ENCODE measurements at regions not wholly inside any gene's neighbourhood (a gene's known extent, or its start where the extent isn't known, plus 50 kb on each side); places are given as distances from the start of the nearest gene placed in this dataset.

- TF ChIP-seq, protein P1, sequence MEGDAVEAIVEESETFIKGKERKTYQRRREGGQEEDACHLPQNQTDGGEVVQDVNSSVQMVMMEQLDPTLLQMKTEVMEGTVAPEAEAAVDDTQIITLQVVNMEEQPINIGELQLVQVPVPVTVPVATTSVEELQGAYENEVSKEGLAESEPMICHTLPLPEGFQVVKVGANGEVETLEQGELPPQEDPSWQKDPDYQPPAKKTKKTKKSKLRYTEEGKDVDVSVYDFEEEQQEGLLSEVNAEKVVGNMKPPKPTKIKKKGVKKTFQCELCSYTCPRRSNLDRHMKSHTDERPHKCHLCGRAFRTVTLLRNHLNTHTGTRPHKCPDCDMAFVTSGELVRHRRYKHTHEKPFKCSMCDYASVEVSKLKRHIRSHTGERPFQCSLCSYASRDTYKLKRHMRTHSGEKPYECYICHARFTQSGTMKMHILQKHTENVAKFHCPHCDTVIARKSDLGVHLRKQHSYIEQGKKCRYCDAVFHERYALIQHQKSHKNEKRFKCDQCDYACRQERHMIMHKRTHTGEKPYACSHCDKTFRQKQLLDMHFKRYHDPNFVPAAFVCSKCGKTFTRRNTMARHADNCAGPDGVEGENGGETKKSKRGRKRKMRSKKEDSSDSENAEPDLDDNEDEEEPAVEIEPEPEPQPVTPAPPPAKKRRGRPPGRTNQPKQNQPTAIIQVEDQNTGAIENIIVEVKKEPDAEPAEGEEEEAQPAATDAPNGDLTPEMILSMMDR (conservative IDR thresholded peaks at IDR 0.05; ENCODE audit: low read length): no peak
- TF ChIP-seq EZH2phosphoT487 (IDR thresholded peaks at IDR 0.05; ENCODE audit: borderline replicate concordance, low read depth, low read length): no peak
Measured at GRCh38 chr9:87140605-87141109, 193.4 kb upstream of the GAS1 start.

Measured in OCI-LY7 (cell line).